SK-N-SH treated with all-trans-retinoic acid at 6 μM for 48 hours (cell line): ENCODE measurements at regions not wholly inside any gene's neighbourhood (a gene's known extent, or its start where the extent isn't known, plus 50 kb on each side); places are given as distances from the start of the nearest gene placed in this dataset.

Experiments
- ATAC-seq: fragments of 200-7000 bp; cut with Tn5 transposase; 3 replicates; pipeline ENCODE4 v1.9.1; 2020; ENCODE audit warnings: mild to moderate bottlenecking, moderate library complexity
- ARNTL ChIP-seq: fragments of 450-650 bp; formaldehyde crosslinking; IDR thresholded peaks from 2 replicates; pipeline ENCODE4 v1.5.0; 2020; ENCODE audit warnings: low read depth, mild to moderate bottlenecking, moderate library complexity, borderline replicate concordance
- BACH2 ChIP-seq: fragments of 250-450 bp; sonication (Bioruptor Pico); IDR thresholded peaks from 2 replicates; pipeline ENCODE4 v1.9.0; 2021; ENCODE audit warnings: mild to moderate bottlenecking, borderline replicate concordance
- CREB5 ChIP-seq: fragments of 250-450 bp; sonication (Bioruptor Pico); IDR thresholded peaks from 2 replicates; pipeline ENCODE4 v1.5.1; 2020; ENCODE audit warnings: low read depth, mild to moderate bottlenecking, moderate library complexity
- CSRNP3 ChIP-seq: fragments of 250-450 bp; sonication (Bioruptor Pico); IDR thresholded peaks from 2 replicates; pipeline ENCODE4 v1.5.1; 2021; ENCODE audit warnings: mild to moderate bottlenecking, moderate library complexity
- ESRRG ChIP-seq: fragments of 250-450 bp; sonication (Bioruptor Pico); IDR thresholded peaks from 2 replicates; pipeline ENCODE4 v1.6.1; 2021; ENCODE audit warnings: mild to moderate bottlenecking
- GLIS3 ChIP-seq: fragments of 250-450 bp; sonication (Bioruptor Pico); IDR thresholded peaks from 2 replicates; pipeline ENCODE4 v1.5.0; 2020; ENCODE audit warnings: mild to moderate bottlenecking, moderate library complexity
- ISL1 ChIP-seq: fragments of 250-450 bp; sonication (Bioruptor Pico); IDR thresholded peaks from 2 replicates; pipeline ENCODE4 v2.1.2; 2022; ENCODE audit warnings: mild to moderate bottlenecking, moderate library complexity
- OSR1 ChIP-seq: fragments of 250-450 bp; sonication (Bioruptor Pico); IDR thresholded peaks from 2 replicates; pipeline ENCODE4 v1.8.0; 2022; ENCODE audit warnings: moderate library complexity, mild to moderate bottlenecking, inconsistent platforms
- PATZ1 ChIP-seq: fragments of 250-450 bp; sonication (Bioruptor Pico); IDR thresholded peaks from 2 replicates; pipeline ENCODE4 v1.8.0; 2020; ENCODE audit warnings: mild to moderate bottlenecking, moderate library complexity, borderline replicate concordance
- POU6F1 ChIP-seq: fragments of 250-450 bp; sonication (Bioruptor Pico); IDR thresholded peaks from 2 replicates; pipeline ENCODE4 v1.8.0; 2021; ENCODE audit warnings: low read depth, mild to moderate bottlenecking, moderate library complexity, borderline replicate concordance
- PPARA ChIP-seq: fragments of 250-450 bp; sonication (Bioruptor Pico); IDR thresholded peaks from 2 replicates; pipeline ENCODE4 v1.5.0; 2020; ENCODE audit warnings: mild to moderate bottlenecking, borderline replicate concordance
- RARB ChIP-seq: fragments of 250-450 bp; sonication (Bioruptor Pico); IDR thresholded peaks from 2 replicates; pipeline ENCODE4 v1.8.0; 2021; ENCODE audit warnings: mild to moderate bottlenecking, moderate library complexity
- SNAI2 ChIP-seq: fragments of 250-450 bp; sonication (Bioruptor Pico); IDR thresholded peaks from 2 replicates; pipeline ENCODE4 v1.5.0; 2020; ENCODE audit warnings: mild to moderate bottlenecking, moderate library complexity
- TCF4 ChIP-seq: fragments of 250-450 bp; sonication (Bioruptor Pico); IDR thresholded peaks from 2 replicates; pipeline ENCODE4 v1.8.0; 2021; ENCODE audit warnings: mild to moderate bottlenecking, moderate library complexity, borderline replicate concordance
- TOX ChIP-seq: fragments of 250-450 bp; sonication (Bioruptor Pico); IDR thresholded peaks from 2 replicates; pipeline ENCODE4 v1.8.0; 2021; ENCODE audit warnings: mild to moderate bottlenecking, moderate library complexity, borderline replicate concordance
- TSHZ2 ChIP-seq: fragments of 250-450 bp; sonication (Bioruptor Pico); IDR thresholded peaks from 2 replicates; pipeline ENCODE4 v1.5.0; 2020; ENCODE audit warnings: mild to moderate bottlenecking, moderate library complexity
- ZC3H10 ChIP-seq: fragments of 250-450 bp; sonication (Bioruptor Pico); IDR thresholded peaks from 2 replicates; pipeline ENCODE4 v1.5.1; 2021; ENCODE audit warnings: mild to moderate bottlenecking, moderate library complexity
- ZFP30 ChIP-seq: fragments of 450-650 bp; formaldehyde crosslinking; IDR thresholded peaks from 2 replicates; pipeline ENCODE4 v1.5.0; 2022; ENCODE audit warnings: mild to moderate bottlenecking, moderate library complexity
- ZNF565 ChIP-seq: fragments of 450-650 bp; formaldehyde crosslinking; conservative IDR thresholded peaks from 2 replicates; pipeline ENCODE4 v1.5.0; 2020; ENCODE audit warnings: low read depth, mild to moderate bottlenecking, moderate library complexity
- ZNF70 ChIP-seq: fragments of 450-650 bp; formaldehyde crosslinking; IDR thresholded peaks from 2 replicates; pipeline ENCODE4 v1.5.0; 2020; ENCODE audit warnings: mild to moderate bottlenecking, moderate library complexity

- TF ChIP-seq CREB5 (no peak), CSRNP3 (CRISPR knock-in tag) (no peak), ISL1 (CRISPR knock-in tag) (no peak), TOX (CRISPR knock-in tag) (no peak), PATZ1 (CRISPR knock-in tag) (no peak), TCF4 (CRISPR knock-in tag) (no peak), ZFP30 (CRISPR knock-in tag) (no peak), BACH2 (CRISPR knock-in tag) (no peak), RARB (CRISPR knock-in tag) (no peak), ARNTL (CRISPR knock-in tag) (no peak)
- TF ChIP-seq, all 23 proteins: peak for 0
- no peak for ATAC-seq
These were observed 118.3 kb downstream of the FAT3 start for GRCh38 chr11:92342886-92343285.

- no peak for ATAC-seq
These were observed 121.6 kb downstream of the FAT3 start for GRCh38 chr11:92346220-92346619.

GRCh38 chr11:92347454-92347853 is 122.8 kb downstream of the FAT3 start:
- no peak for ATAC-seq

More at GRCh38 chr11:92346220-92346619, 121.6 kb downstream of the FAT3 start:
- TF ChIP-seq ZC3H10 (CRISPR knock-in tag) (no peak), TOX (CRISPR knock-in tag) (no peak)

GRCh38 chr11:92349486-92350156 is 125.0 kb downstream of the FAT3 start:
- ATAC-seq = no peak
- no peak for TF ChIP-seq TCF4 (CRISPR knock-in tag)
- TF ChIP-seq POU6F1 = no peak
- no peak for TF ChIP-seq ZNF565 (CRISPR knock-in tag)
- no peak for TF ChIP-seq ESRRG (CRISPR knock-in tag)
- no peak for TF ChIP-seq OSR1 (CRISPR knock-in tag)
- TF ChIP-seq GLIS3 = no peak
- no peak for TF ChIP-seq ZNF70 (CRISPR knock-in tag)
- TF ChIP-seq SNAI2 = no peak

More at GRCh38 chr11:92347454-92347853, 122.8 kb downstream of the FAT3 start:
- TF ChIP-seq ZNF70 (CRISPR knock-in tag) = no peak

GRCh38 chr11:92357344-92357743 is 132.7 kb downstream of the FAT3 start:
- no peak for TF ChIP-seq ZC3H10 (CRISPR knock-in tag)
- TF ChIP-seq, all 23 proteins: peak for 0
- no peak for ATAC-seq

GRCh38 chr11:92357841-92358240 is 133.2 kb downstream of the FAT3 start:
- no peak for ATAC-seq
- no peak for TF ChIP-seq ZC3H10 (CRISPR knock-in tag)
- TF ChIP-seq TSHZ2 (CRISPR knock-in tag) = no peak
- no peak for TF ChIP-seq OSR1 (CRISPR knock-in tag)
- TF ChIP-seq PPARA = no peak
- no peak for TF ChIP-seq ARNTL (CRISPR knock-in tag)
- TF ChIP-seq TOX (CRISPR knock-in tag) = no peak
